ENCODE measurements at regions not wholly inside any gene's neighbourhood (a gene's known extent, or its start where the extent isn't known, plus 50 kb on each side); places are given as distances from the start of the nearest gene placed in this dataset.
A peak's percentile ranks its signal among the peaks of the same experiment; 100 is the strongest.

DNA sequence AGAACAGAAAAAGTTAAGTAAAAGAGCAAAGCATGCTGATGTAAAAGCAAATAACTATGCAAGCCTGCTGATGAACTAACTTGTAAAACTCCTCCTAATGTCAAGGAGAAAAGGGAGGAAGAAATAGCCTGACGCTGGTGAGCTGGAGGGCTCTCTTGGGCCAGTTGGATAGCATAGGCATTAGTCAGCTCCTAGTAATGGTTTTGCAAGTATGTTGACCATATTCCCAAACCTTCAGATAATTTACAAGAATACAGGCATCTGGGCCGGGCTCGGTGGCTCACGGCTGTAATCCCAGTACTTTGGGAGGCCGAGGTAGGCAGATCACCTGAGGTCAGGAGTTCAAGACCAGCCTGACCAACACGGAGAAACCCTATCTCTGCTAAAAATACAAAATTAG lies 871.4 kb downstream of the C12orf50 start:
- Histone ChIP-seq H3K9me3 (no peaks in the 10 kb centered on the region), H3K4me3 (no peak overlapping the region), H3K27ac (no peak overlapping the region), H3K36me3 (no peaks in the 10 kb centered on the region), H3K4me1 (no peaks in the 10 kb centered on the region), H3K27me3 (ENCODE audit: low read depth) (no peaks in the 10 kb centered on the region)
- no peak for DNase-seq
- intact Hi-C loops (cut with DNase I) = no loop called here
- TF ChIP-seq, protein P1, sequence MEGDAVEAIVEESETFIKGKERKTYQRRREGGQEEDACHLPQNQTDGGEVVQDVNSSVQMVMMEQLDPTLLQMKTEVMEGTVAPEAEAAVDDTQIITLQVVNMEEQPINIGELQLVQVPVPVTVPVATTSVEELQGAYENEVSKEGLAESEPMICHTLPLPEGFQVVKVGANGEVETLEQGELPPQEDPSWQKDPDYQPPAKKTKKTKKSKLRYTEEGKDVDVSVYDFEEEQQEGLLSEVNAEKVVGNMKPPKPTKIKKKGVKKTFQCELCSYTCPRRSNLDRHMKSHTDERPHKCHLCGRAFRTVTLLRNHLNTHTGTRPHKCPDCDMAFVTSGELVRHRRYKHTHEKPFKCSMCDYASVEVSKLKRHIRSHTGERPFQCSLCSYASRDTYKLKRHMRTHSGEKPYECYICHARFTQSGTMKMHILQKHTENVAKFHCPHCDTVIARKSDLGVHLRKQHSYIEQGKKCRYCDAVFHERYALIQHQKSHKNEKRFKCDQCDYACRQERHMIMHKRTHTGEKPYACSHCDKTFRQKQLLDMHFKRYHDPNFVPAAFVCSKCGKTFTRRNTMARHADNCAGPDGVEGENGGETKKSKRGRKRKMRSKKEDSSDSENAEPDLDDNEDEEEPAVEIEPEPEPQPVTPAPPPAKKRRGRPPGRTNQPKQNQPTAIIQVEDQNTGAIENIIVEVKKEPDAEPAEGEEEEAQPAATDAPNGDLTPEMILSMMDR (IDR thresholded peaks at IDR 0.05) = no peak
- ATAC-seq = peak; percentile 26 to 37

DNA sequence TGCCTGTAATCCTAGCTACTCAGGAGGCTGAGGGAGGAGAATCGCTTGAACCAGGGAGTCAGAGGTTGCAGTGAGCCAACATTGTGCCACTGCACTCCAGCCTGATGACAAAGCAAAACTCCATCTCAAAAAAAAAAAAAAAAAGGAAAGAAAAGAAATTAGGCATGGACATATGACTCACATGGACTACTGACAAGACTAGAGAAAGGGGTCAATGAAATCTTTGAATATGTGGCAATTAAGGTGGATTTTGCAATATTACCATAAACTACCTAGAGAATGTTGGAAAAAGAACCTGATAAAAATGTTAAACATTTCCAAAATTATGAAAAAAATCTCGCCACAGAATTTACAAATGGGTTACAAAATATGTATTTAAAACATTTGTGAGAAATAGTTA lies 873.6 kb downstream of the C12orf50 start:
- Histone ChIP-seq H3K36me3 (no peaks in the 10 kb centered on the region), H3K4me1 (no peaks in the 10 kb centered on the region), H3K27me3 (ENCODE audit: low read depth) (no peaks in the 10 kb centered on the region), H3K9me3 (no peaks in the 10 kb centered on the region), H3K27ac (no peak overlapping the region), H3K4me3 (no peak overlapping the region)
- intact Hi-C loops (cut with DNase I) = no loop called here
- ATAC-seq (no peak), DNase-seq (no peak)
- TF ChIP-seq, protein P1 (IDR thresholded peaks at IDR 0.05) = no peak

DNA sequence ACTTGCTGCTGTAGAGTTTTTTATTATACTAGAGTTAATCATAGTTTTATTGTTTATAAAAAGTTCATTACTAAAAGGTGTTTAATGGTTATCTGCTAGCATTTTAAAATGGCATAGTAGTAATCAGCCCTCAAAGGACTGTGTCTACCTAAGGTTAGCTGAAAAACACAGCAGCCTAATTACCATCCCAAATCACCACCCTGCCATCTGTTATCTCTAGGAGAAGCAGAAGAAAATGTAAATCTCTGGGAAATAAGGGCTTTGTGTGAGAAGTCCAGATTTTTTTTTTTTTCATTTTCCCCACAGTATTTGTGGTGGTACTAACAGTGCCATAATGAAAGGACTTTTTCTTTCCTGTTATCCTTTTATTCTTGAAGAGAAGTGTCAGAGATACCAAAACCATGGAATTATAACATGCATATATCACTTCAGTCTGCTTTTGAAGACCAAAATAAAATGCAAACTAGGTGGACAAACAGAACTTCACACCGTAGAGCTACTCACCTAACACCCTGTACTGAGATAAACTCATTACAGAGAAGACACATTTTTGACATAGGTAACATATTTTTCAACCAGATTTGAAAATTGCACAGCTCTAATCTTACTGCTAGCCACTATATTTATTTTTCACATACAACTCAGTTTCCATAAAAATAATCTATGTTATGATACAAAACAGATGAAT lies 876.2 kb downstream of the C12orf50 start:
- DNase-seq (no peak), ATAC-seq (no peak)
- H3K27me3 ChIP-seq (ENCODE audit: low read depth) = no peaks in the 10 kb centered on the region
- intact Hi-C loops (cut with DNase I) = no loop called here
- no peaks in the 10 kb centered on the region for H3K9me3 ChIP-seq
- TF ChIP-seq, protein P1 (IDR thresholded peaks at IDR 0.05) = no peak
- H3K4me3 ChIP-seq = no peak overlapping the region
- H3K4me1 ChIP-seq = no peaks in the 10 kb centered on the region
- H3K27ac ChIP-seq = no peak overlapping the region
- H3K36me3 ChIP-seq = no peaks in the 10 kb centered on the region

DNA sequence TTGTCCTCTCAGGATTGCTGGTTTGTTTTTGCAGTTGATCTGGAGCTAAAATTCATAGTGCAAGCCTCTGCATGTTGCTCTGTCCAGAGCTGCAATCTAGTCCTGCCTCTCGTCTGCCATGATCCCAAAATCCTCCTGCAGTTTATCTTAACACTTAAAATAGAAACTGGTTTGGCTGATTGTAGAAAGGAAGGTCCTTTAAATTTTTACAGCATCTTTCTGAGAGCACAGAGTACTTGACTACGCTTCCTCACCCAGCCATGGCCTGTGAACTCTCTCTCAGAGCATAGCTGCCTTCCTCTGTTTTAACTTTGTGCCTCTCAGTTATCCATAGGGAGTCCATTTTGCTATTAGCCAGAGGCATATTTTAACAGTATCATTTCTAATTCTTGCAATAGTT lies 877.1 kb downstream of the C12orf50 start:
- intact Hi-C loops (cut with DNase I) = no loop called here
- no peaks in the 10 kb centered on the region for H3K9me3 ChIP-seq
- H3K36me3 ChIP-seq = no peaks in the 10 kb centered on the region
- TF ChIP-seq, protein P1 (IDR thresholded peaks at IDR 0.05) = no peak
- ATAC-seq (no peak), DNase-seq (no peak)
- no peaks in the 10 kb centered on the region for H3K4me1 ChIP-seq
- no peaks in the 10 kb centered on the region for H3K27me3 ChIP-seq (ENCODE audit: low read depth)
- no peak overlapping the region for H3K4me3 ChIP-seq
- H3K27ac ChIP-seq = no peak overlapping the region

DNA sequence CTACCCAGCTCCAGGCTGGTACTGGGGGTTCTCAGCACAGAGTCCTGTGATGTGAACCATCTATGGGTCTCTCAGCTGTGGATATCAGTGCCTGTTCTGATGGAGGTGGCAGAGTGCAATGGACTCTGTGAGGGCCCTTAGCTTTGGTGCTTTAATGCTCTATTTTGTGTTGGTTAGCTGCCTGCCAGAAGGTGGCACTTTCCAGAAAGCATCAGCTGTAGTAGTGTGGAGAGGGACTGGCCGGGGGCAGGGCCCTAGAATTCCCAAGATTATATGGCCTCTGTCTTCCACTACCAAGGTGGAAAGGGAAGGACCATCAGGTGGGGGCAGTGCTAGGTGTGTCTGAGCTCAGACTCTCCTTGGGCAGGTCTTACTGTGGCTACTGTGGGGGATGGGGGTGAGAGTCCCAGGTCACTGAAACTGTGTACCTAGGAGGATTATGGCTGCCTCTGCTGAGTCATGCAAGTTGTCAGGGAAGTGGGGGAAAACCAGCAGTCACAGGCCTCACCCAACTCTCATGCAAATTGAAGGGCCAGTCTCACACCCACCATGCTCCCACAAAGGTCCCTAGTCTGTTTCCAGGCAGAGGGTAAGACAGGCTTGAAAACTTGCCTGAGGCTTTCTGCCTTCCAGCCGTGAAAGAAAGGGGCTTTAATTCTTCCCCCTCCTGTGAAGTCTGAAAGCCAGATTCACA lies 878.1 kb downstream of the C12orf50 start:
- Histone ChIP-seq H3K4me3 (no peak overlapping the region), H3K9me3 (no peaks in the 10 kb centered on the region), H3K36me3 (no peaks in the 10 kb centered on the region), H3K27me3 (ENCODE audit: low read depth) (no peaks in the 10 kb centered on the region), H3K4me1 (no peaks in the 10 kb centered on the region), H3K27ac (no peak overlapping the region)
- TF ChIP-seq, protein P1 (IDR thresholded peaks at IDR 0.05) = no peak
- no peak for ATAC-seq
- intact Hi-C loops (cut with DNase I) = no loop called here
- no peak for DNase-seq
